GM19023 (cell line): ENCODE measurements at regions not wholly inside any gene's neighbourhood (a gene's known extent, or its start where the extent isn't known, plus 50 kb on each side); places are given as distances from the start of the nearest gene placed in this dataset.

ENCODE experiments used
- ATAC-seq: cut with Tn5 transposase; IDR thresholded peaks from one replicate; pipeline ENCODE4 v1.9.1; 2021; ENCODE audit warnings: mild to moderate bottlenecking, moderate library complexity; ENCODE audit not compliant: unreplicated experiment

GRCh38 chr4:43903456-43903855 lies 545.2 kb downstream of the KCTD8 start:
- no peak for ATAC-seq

DNA sequence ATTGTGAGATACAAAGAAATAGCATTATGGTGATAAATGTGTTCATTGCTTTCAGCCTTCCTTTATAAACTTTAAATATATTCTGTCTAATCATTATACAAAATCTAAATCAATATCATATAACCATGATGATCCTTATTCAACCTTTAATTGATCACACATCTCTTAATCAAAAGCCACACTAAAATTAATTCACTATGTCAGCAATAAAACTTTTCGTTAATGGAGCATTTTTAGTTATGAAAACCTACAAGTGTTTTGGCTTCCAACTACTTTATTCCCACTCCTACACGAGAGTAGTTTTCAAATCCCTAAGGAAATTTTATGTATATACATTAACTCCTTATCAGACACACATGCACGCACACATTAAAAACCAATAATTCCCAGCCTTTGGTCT lies 530.2 kb downstream of the KCTD8 start:
- ATAC-seq: no peak

GRCh38 chr4:43932448-43932847 lies 516.2 kb downstream of the KCTD8 start:
- no peak for ATAC-seq

- no peak for ATAC-seq
Measured at GRCh38 chr4:43943998-43944397, 504.6 kb downstream of the KCTD8 start.

- ATAC-seq: no peak
Measured at GRCh38 chr4:43959976-43960375, 488.6 kb downstream of the KCTD8 start.

- ATAC-seq: no peak
Measured at GRCh38 chr4:43968011-43968410, 480.6 kb downstream of the KCTD8 start.

DNA sequence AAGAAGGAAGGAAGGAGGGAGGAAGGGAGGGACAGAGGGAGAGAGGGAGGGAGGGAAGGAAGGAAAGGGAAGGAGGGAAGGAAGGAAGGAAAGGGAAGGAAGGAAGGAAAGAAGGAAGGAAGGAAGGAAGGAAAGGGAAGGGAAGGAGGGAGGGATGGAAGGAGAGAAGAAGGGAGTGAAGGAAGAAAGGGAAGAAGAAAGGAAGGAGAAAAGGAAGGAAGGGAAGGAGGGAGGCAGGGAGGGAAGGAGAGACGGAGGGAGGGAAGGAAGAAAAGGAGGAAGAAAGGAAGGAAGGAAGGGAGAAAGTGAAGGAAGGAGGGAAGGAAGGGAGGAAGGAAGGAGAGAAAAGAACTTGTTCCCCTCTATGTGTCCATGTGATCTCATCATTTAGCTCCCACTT lies 465.0 kb downstream of the KCTD8 start:
- no peak for ATAC-seq

DNA sequence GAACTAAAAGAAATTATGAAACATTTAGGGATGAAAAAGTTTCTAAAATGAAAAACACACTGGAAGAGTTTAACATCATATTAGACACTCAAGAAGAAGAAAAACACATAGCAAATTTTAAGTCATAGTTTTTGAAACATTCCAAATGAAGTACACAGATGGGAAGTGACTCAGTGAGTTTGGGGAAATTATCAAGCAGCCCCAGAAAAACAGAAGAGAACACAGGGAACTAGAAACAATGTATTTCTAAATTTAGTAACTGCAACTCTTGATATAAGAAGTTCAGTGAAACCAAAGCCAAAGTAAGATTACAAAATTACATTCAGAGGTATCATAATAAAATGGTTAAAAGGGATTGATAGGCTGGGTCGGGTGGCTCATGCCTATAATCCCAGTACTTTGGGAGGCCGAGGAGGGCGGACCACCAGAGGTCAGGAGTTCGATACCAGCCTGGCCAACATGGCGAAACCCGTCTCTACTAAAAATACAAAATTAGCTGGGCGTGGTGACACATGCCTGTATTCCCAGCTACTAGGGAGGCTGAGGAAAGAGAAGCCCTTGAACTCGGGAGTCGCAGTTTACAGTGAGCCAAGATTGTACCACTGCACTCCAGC lies 461.2 kb downstream of the KCTD8 start:
- ATAC-seq: no peak

DNA sequence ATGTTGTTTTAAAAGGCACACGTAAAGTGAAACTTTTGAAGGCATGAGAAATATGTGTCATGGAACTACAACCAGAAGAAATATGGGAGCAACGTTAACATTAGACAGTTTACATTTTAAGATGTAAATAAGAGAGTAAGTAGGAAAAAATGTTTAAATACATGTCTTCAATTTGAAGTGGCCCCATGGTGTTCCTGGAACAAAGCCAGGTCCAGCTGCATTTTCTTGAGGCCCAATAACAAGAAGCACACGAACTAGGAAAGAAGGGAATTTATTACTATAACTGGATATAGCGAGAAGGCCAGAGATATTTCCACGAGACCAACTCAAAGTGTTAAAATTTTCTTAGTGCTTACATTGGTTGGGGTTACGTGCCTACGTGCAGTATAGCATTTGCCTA lies 458.1 kb downstream of the KCTD8 start:
- no peak for ATAC-seq

GRCh38 chr4:43990963-43991362 lies 457.6 kb downstream of the KCTD8 start:
- no peak for ATAC-seq

DNA sequence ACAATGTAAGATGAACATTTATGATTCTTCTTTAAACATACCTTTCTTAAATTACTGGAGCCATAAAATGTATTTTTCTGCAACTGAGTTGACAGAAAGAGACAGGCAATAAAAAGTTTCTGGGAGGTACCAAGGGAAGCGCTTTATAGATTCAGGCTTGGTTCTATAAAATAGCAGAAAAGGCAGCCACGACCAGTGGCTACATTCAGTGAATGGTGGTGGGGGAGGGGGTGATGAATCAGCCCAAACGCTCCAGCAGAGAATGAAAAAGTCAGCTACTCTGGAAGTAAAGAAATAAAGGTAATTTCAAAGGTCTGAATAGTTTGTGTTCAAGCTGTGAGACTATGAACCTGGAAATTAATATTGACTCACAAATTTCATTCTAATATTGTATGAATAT lies 456.1 kb downstream of the KCTD8 start:
- ATAC-seq: no peak

GRCh38 chr4:43993196-43993902 lies 455.3 kb downstream of the KCTD8 start:
- ATAC-seq: no peak

DNA sequence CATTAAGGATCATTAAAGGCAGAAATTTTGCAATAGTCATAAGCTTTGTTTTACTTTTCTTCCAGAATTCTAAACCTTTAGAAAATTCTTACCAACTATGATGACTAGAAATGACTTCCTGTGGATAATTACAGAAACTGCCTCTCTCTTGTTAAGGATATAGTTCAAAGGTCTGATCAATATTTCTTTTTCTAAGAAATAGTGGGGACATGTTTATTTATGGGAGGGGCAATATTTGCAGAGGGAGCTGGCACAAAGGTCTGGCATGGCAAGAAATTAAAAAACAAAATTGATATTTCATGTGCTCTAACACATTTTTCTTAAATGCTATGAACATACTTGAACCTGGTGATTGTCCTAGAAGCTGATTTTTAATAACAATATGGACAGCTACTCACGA lies 448.9 kb downstream of the KCTD8 start:
- ATAC-seq: no peak

- no peak for ATAC-seq
Measured at GRCh38 chr4:44002368-44002767, 446.2 kb downstream of the KCTD8 start.

GRCh38 chr4:44016570-44017421 lies 431.8 kb downstream of the KCTD8 start:
- ATAC-seq: no peak

DNA sequence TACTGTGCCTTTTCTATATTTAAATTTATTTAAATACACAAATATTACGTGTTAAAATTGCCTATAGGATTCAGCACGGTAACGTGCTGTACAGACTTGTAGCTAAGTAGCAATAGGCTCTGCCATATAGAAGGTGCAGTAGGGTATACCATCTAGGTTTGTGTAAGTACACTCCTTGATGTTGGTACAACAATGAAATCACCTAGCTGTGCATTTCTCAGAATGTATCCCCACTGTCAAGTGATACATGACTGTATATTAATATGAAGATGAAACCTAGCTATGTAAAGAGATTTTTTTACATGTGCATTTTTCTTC lies 431.2 kb downstream of the KCTD8 start:
- ATAC-seq: no peak

DNA sequence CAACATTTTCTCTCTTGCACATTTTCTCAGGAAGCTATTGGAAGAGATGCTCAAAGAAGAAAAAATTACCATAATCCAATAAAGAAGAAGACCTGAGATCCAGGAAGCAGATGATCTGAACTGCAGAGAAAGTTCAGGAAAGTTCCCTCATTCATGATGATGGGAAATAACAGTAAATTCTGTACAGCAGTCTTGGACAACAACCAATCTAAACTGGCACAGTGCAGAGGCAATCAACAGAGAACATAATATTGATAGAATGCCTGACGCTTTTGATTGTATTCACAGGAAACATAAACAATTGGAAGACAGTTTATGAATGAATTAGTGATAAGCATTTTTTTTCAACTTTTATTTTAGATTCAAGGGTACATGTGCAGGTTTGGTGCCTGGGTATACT lies 428.9 kb downstream of the KCTD8 start:
- no peak for ATAC-seq

GRCh38 chr4:44025376-44026020 lies 423.1 kb downstream of the KCTD8 start:
- no peak for ATAC-seq

DNA sequence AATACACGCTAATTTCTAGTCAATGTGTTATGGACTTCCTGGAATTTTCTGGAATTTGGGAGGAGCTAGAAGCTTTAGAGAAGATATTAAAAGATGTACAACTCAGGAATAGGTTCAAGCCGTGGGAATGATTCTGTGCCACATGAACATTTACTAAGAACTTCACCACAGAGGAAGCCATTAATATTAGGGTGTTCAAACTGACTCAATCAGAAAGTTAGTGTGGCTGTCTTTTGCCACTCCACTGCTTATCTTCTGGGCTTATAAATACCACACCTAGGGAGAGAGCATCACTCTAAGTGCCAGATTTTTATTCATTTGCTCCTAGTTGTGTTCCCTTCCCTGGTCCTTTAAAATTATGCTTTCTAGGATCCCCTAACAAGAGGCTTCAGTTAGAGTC lies 409.8 kb downstream of the KCTD8 start:
- no peak for ATAC-seq

DNA sequence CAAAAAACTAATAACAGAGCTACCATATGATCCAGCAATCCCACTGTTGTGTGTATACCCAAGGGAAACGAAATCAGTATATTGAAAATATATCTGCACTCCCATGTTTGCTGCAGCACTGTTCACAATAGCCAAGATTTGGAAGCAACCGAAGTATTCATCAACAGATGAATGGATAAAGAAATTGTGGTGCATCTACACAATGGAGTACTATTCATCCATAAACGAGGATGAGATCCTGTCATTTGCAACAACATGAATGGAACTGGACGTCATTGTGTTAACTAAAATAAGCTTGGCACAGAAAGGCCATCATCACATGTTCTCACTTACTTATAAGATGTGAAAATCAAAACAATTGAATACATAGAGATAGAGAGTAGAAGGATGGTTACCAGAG lies 402.1 kb downstream of the KCTD8 start:
- ATAC-seq: no peak

GRCh38 chr4:44056721-44057151 lies 391.9 kb downstream of the KCTD8 start:
- ATAC-seq: no peak

- ATAC-seq: no peak
Measured at GRCh38 chr4:44070843-44071242, 377.8 kb downstream of the KCTD8 start.
